ENCODE measurements at regions not wholly inside any gene's neighbourhood (a gene's known extent, or its start where the extent isn't known, plus 50 kb on each side); places are given as distances from the start of the nearest gene placed in this dataset.

DNA sequence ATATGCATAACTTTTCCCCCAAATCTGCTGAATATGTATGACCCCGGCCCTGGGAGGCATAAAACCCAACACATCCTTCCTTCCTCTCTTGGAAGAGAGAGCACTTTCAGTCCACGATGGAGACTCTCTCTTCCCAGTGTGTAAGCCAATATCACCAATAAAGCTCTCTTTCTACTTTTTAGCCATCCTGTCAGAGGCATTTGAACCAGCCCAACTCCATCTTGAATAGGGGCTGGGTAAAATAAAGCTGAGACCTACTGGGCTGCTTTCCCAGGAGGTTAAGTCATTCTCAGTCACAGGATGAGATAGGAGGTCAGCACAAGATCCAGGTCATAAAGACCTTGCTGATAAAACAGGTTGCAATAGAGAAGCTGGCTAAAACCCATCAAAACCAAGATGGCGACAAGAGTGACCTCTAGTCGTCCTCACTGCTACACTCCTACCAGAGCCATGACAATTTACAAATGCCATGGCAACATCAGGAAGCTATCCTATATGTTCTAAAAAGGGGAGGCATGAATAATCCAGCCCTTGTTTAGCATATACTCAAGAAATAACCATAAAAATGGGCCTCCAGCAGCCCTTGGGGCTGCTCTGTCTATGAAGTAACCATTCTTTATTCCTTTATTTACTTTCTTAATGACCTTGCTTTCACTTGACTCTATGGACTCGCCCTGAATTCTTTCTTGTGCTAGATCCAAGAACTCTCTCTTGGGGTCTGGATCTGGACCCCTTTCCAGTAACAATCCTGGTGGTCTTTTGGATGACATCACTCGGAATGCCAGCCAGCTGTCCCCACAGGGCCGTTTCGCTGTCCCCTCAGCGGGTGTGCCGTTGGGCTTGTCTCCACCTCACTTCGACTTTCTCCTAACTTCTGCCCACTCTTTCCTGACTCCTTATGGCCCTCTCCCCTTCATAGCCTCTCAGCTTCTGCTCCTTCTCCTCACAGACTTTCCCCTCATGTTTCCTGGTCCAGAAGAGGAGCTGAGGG lies 53.4 kb upstream of the NKD1 start:
- Histone ChIP-seq H3K4me1 (ENCODE audit: control insufficient read depth, extremely low read depth, insufficient read depth, low read length) (no peaks in the 10 kb centered on the region), H2AFZ (ENCODE audit: low read length) (no peak overlapping the region), H3K79me2 (ENCODE audit: control insufficient read depth, insufficient read depth, low read length) (no peaks in the 10 kb centered on the region), H3K9me3 (ENCODE audit: control insufficient read depth, insufficient read depth, low read depth, low read length) (no peaks in the 10 kb centered on the region), H3K9ac (ENCODE audit: insufficient read depth, low read length) (no peak overlapping the region), H3K4me3 (replicated peaks in 1 of 4; ENCODE audit: control extremely low read depth in 1 of 4, insufficient read depth in 1 of 4, low read depth in 3 of 4, low read length in 4 of 4) (no peak overlapping the region), H4K20me1 (ENCODE audit: control insufficient read depth, extremely low read depth, insufficient read depth, low read length) (no peaks in the 10 kb centered on the region), H3K36me3 (ENCODE audit: control insufficient read depth, insufficient read depth, low read length) (no peaks in the 10 kb centered on the region), H3K27ac (ENCODE audit: insufficient read depth, low read length) (no peak overlapping the region), H3K4me2 (ENCODE audit: extremely low read depth, insufficient read depth, low read length) (no peak overlapping the region), H3K27me3 (ENCODE audit: control insufficient read depth, insufficient read depth, low read length) (no peaks in the 10 kb centered on the region)
- DNase-seq (ENCODE audit: low read depth in 2 of 2) = no peak
- TF ChIP-seq EZH2 (IDR thresholded peaks at IDR 0.05; ENCODE audit: low read length, missing control alignments) (no peak), CTCF (conservative IDR thresholded peaks at IDR 0.05 in 1 of 2, IDR thresholded peaks at IDR 0.05 in 1 of 2; ENCODE audit: low read depth in 1 of 2, low read length in 2 of 2) (no peak)

GRCh38 chr16:50491516-50491915 lies 56.7 kb upstream of the NKD1 start:
- H3K4me3 ChIP-seq (replicated peaks in 1 of 4; ENCODE audit: control extremely low read depth in 1 of 4, insufficient read depth in 1 of 4, low read depth in 3 of 4, low read length in 4 of 4) = no peak overlapping the region
- H3K79me2 ChIP-seq (ENCODE audit: control insufficient read depth, insufficient read depth, low read length) = no peaks in the 10 kb centered on the region
- H3K4me1 ChIP-seq (ENCODE audit: control insufficient read depth, extremely low read depth, insufficient read depth, low read length) = no peaks in the 10 kb centered on the region
- no peaks in the 10 kb centered on the region for H3K27me3 ChIP-seq (ENCODE audit: control insufficient read depth, insufficient read depth, low read length)
- H3K36me3 ChIP-seq (ENCODE audit: control insufficient read depth, insufficient read depth, low read length) = no peaks in the 10 kb centered on the region
- no peak overlapping the region for H3K27ac ChIP-seq (ENCODE audit: insufficient read depth, low read length)
- no peak for TF ChIP-seq EZH2 (IDR thresholded peaks at IDR 0.05; ENCODE audit: low read length, missing control alignments)
- DNase-seq (ENCODE audit: low read depth in 2 of 2) = no peak
- H3K9ac ChIP-seq (ENCODE audit: insufficient read depth, low read length) = no peak overlapping the region
- H3K9me3 ChIP-seq (ENCODE audit: control insufficient read depth, insufficient read depth, low read depth, low read length) = no peaks in the 10 kb centered on the region
- no peaks in the 10 kb centered on the region for H4K20me1 ChIP-seq (ENCODE audit: control insufficient read depth, extremely low read depth, insufficient read depth, low read length)
- no peak overlapping the region for H2AFZ ChIP-seq (ENCODE audit: low read length)
- no peak overlapping the region for H3K4me2 ChIP-seq (ENCODE audit: extremely low read depth, insufficient read depth, low read length)

GRCh38 chr16:50490828-50491227 lies 57.4 kb upstream of the NKD1 start:
- Histone ChIP-seq H3K79me2 (ENCODE audit: control insufficient read depth, insufficient read depth, low read length) (no peaks in the 10 kb centered on the region), H3K9ac (ENCODE audit: insufficient read depth, low read length) (no peak overlapping the region), H3K27ac (ENCODE audit: insufficient read depth, low read length) (no peak overlapping the region), H3K27me3 (ENCODE audit: control insufficient read depth, insufficient read depth, low read length) (no peaks in the 10 kb centered on the region), H3K9me3 (ENCODE audit: control insufficient read depth, insufficient read depth, low read depth, low read length) (no peaks in the 10 kb centered on the region), H3K36me3 (ENCODE audit: control insufficient read depth, insufficient read depth, low read length) (no peaks in the 10 kb centered on the region), H3K4me1 (ENCODE audit: control insufficient read depth, extremely low read depth, insufficient read depth, low read length) (no peaks in the 10 kb centered on the region), H2AFZ (ENCODE audit: low read length) (no peak overlapping the region), H4K20me1 (ENCODE audit: control insufficient read depth, extremely low read depth, insufficient read depth, low read length) (no peaks in the 10 kb centered on the region), H3K4me3 (replicated peaks in 1 of 4; ENCODE audit: control extremely low read depth in 1 of 4, insufficient read depth in 1 of 4, low read depth in 3 of 4, low read length in 4 of 4) (no peak overlapping the region), H3K4me2 (ENCODE audit: extremely low read depth, insufficient read depth, low read length) (no peak overlapping the region)
- DNase-seq (ENCODE audit: low read depth in 2 of 2) = no peak
- TF ChIP-seq EZH2 (IDR thresholded peaks at IDR 0.05; ENCODE audit: low read length, missing control alignments) (no peak), CTCF (conservative IDR thresholded peaks at IDR 0.05 in 1 of 2, IDR thresholded peaks at IDR 0.05 in 1 of 2; ENCODE audit: low read depth in 1 of 2, low read length in 2 of 2) (no peak)
